NT2/D1 (cell line): ENCODE measurements at regions not wholly inside any gene's neighbourhood (a gene's known extent, or its start where the extent isn't known, plus 50 kb on each side); places are given as distances from the start of the nearest gene placed in this dataset.

Source experiments
- SUZ12 ChIP-seq: IDR thresholded peaks from 2 replicates; pipeline ENCODE4 v1.6.1; 2011; ENCODE audit not compliant: insufficient read length, insufficient read depth; ENCODE audit errors: extremely low read depth
- YY1 ChIP-seq: IDR thresholded peaks from 2 replicates; pipeline ENCODE4 v1.6.1; 2011; ENCODE audit not compliant: insufficient read length, insufficient read depth

- TF ChIP-seq YY1 (no peak), SUZ12 (no peak)
These were observed 455.9 kb downstream of the TYW1 start for GRCh38 chr7:67452516-67453026.
